Hepatocyte (in vitro differentiated cells): ENCODE measurements at regions not wholly inside any gene's neighbourhood (a gene's known extent, or its start where the extent isn't known, plus 50 kb on each side); places are given as distances from the start of the nearest gene placed in this dataset.

Experiments used
- EZH2 ChIP-seq: fragments of 200-600 bp; sonication (generic); IDR thresholded peaks from 2 replicates; pipeline ENCODE4 v1.6.1; 2016; ENCODE audit warnings: antibody characterized with exemption, mild to moderate bottlenecking, borderline replicate concordance
- TF ChIP-seq, protein P1 (sequence below): fragments of 200-600 bp; sonication (generic); IDR thresholded peaks from 2 replicates; pipeline ENCODE4 v1.5.1; 2016; ENCODE audit warnings: antibody characterized with exemption, mild to moderate bottlenecking; ENCODE audit not compliant: poor library complexity

DNA sequence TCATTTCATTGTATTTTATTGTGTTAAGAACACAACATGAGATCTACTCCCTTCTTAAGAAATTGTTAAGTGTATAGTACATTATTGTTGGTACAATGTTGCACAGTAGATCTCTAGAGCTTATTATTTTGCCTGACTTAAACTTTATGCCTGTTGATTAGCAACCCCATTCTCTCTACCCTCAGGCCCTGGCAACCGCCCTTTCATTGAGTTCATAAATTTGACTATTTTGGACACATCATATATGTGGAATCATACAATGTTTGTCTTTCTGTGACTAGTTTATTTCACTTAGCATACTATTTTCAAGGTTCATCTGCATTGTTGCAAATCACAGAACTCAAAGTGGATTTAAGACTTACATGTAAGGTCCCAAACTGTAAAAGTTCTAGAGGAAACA lies 222.1 kb downstream of the IL15 start:
- TF ChIP-seq, protein P1, sequence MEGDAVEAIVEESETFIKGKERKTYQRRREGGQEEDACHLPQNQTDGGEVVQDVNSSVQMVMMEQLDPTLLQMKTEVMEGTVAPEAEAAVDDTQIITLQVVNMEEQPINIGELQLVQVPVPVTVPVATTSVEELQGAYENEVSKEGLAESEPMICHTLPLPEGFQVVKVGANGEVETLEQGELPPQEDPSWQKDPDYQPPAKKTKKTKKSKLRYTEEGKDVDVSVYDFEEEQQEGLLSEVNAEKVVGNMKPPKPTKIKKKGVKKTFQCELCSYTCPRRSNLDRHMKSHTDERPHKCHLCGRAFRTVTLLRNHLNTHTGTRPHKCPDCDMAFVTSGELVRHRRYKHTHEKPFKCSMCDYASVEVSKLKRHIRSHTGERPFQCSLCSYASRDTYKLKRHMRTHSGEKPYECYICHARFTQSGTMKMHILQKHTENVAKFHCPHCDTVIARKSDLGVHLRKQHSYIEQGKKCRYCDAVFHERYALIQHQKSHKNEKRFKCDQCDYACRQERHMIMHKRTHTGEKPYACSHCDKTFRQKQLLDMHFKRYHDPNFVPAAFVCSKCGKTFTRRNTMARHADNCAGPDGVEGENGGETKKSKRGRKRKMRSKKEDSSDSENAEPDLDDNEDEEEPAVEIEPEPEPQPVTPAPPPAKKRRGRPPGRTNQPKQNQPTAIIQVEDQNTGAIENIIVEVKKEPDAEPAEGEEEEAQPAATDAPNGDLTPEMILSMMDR, result no peak
- no peak for TF ChIP-seq EZH2
